GM13976 (cell line): ENCODE measurements at regions not wholly inside any gene's neighbourhood (a gene's known extent, or its start where the extent isn't known, plus 50 kb on each side); places are given as distances from the start of the nearest gene placed in this dataset.

Experiments used
- DNase-seq: peaks from one replicate; pipeline ENCODE4 v3.0.0; 2012; ENCODE audit warnings: low spot score
- CTCF ChIP-seq: IDR thresholded peaks from 2 replicates; pipeline ENCODE4 v1.5.1; 2012; ENCODE audit warnings: borderline replicate concordance, mild to moderate bottlenecking; ENCODE audit not compliant: insufficient read depth; ENCODE audit errors: extremely low read depth, missing control alignments, control extremely low read depth
- in situ Hi-C: fragments of 300-500 bp; cut with MboI; formaldehyde crosslinking; loops from one replicate; pipeline ENCODE4 v1.12.0; 2022; ENCODE audit warnings: low sequenced_read_pairs, mixed read lengths, inconsistent platforms; ENCODE audit not compliant: unreplicated experiment

GRCh38 chr3:117499189-117499870 lies 789.8 kb downstream of the TUSC7 start:
- in situ Hi-C loops = no loop called here
- no peak for TF ChIP-seq CTCF
- no peak for DNase-seq

- no peak for TF ChIP-seq CTCF
- DNase-seq = no peak
- in situ Hi-C loops = no loop called here
Observed at GRCh38 chr3:117507958-117508357, 798.4 kb downstream of the TUSC7 start.

- TF ChIP-seq CTCF = no peak
- in situ Hi-C loops = no loop called here
- no peak for DNase-seq
Observed at GRCh38 chr3:117509858-117510257, 800.3 kb downstream of the TUSC7 start.

- TF ChIP-seq CTCF = no peak
- DNase-seq = no peak
- in situ Hi-C loops = no loop called here
Observed at GRCh38 chr3:117510396-117510795, 800.8 kb downstream of the TUSC7 start.

- in situ Hi-C loops = no loop called here
- no peak for DNase-seq
- no peak for TF ChIP-seq CTCF
Observed at GRCh38 chr3:117512975-117513374, 803.4 kb downstream of the TUSC7 start.

- in situ Hi-C loops = no loop called here
- DNase-seq = no peak
- TF ChIP-seq CTCF = no peak
Observed at GRCh38 chr3:117515309-117515708, 805.7 kb downstream of the TUSC7 start.
